Keratinocyte (primary cell): ENCODE measurements at regions not wholly inside any gene's neighbourhood (a gene's known extent, or its start where the extent isn't known, plus 50 kb on each side); places are given as distances from the start of the nearest gene placed in this dataset.

ENCODE experiments used
- DNase-seq: peaks from one replicate; pipeline ENCODE4 v3.0.0-alpha.2; 2011; ENCODE audit warnings: low read depth, missing footprints, low spot score
- FAIRE-seq: peaks from 2 replicates; lab custom pipeline; 2011; peaks lifted over from hg19 to GRCh38; lab: Jason Lieb, UNC
- H2AFZ ChIP-seq: 2 replicates; pipeline ENCODE4 v1.6.0; 2012; ENCODE audit warnings: low read length, control low read depth, inconsistent platforms; ENCODE audit not compliant: control insufficient read depth
- H3K27ac ChIP-seq: 2 replicates; pipeline ENCODE4 v1.5.1; 2011; ENCODE audit warnings: low read length; ENCODE audit not compliant: control insufficient read depth, insufficient read depth
- H3K27me3 ChIP-seq: 3 replicates; pipeline ENCODE4 v1.6.0; 2011; ENCODE audit warnings: low read length; ENCODE audit not compliant: control insufficient read depth, insufficient read depth; ENCODE audit errors: extremely low read depth
- H3K36me3 ChIP-seq, 2 experiments: 2 replicates in 1 of 2; 3 replicates in 1 of 2; pipeline ENCODE4 v1.5.1; 2011; ENCODE audit warnings: low read length in 2 of 2, mild to moderate bottlenecking in 1 of 2; ENCODE audit not compliant: control insufficient read depth in 2 of 2, insufficient read depth in 2 of 2; ENCODE audit errors: extremely low read depth in 1 of 2
- H3K4me1 ChIP-seq: 3 replicates; pipeline ENCODE4 v1.5.1; 2011; ENCODE audit warnings: low read length; ENCODE audit not compliant: control insufficient read depth, insufficient read depth; ENCODE audit errors: extremely low read depth
- H3K4me2 ChIP-seq: 3 replicates; pipeline ENCODE4 v1.6.0; 2011; ENCODE audit warnings: low read depth, low read length; ENCODE audit not compliant: control insufficient read depth, insufficient read depth; ENCODE audit errors: extremely low read depth
- H3K4me3 ChIP-seq, 3 experiments: fragments of 200-600 bp in 1 of 3; sonication (generic) in 1 of 3; 2 replicates in 2 of 3; 3 replicates in 1 of 3; pipeline ENCODE4 v1.5.1; 2011 to 2016; ENCODE audit warnings: low read length in 3 of 3, mild to moderate bottlenecking in 3 of 3, control low read depth in 2 of 3, inconsistent platforms in 1 of 3, low read depth in 1 of 3, mixed read lengths in 1 of 3, mixed run types in 1 of 3, moderate library complexity in 1 of 3; ENCODE audit not compliant: control insufficient read depth in 2 of 3, insufficient read depth in 2 of 3; ENCODE audit errors: extremely low read depth in 1 of 3
- H3K79me2 ChIP-seq: 2 replicates; pipeline ENCODE4 v1.6.0; 2012; ENCODE audit warnings: low read length; ENCODE audit not compliant: control insufficient read depth, insufficient read depth
- H3K9ac ChIP-seq: 3 replicates; pipeline ENCODE4 v1.6.0; 2011; ENCODE audit warnings: low read length; ENCODE audit not compliant: control insufficient read depth, insufficient read depth; ENCODE audit errors: extremely low read depth
- H3K9me1 ChIP-seq: 3 replicates; pipeline ENCODE4 v1.6.0; 2011; ENCODE audit warnings: low read length; ENCODE audit not compliant: control insufficient read depth, insufficient read depth; ENCODE audit errors: extremely low read depth
- H3K9me3 ChIP-seq: 2 replicates; pipeline ENCODE4 v1.5.1; 2012; ENCODE audit warnings: low read depth, low read length; ENCODE audit not compliant: control insufficient read depth
- H4K20me1 ChIP-seq: 3 replicates; pipeline ENCODE4 v1.6.0; 2011; ENCODE audit warnings: low read length; ENCODE audit not compliant: control insufficient read depth, insufficient read depth; ENCODE audit errors: extremely low read depth
- EZH2 ChIP-seq: IDR thresholded peaks from one replicate; pipeline ENCODE4 v1.6.1; 2012; ENCODE audit warnings: inconsistent platforms, mild to moderate bottlenecking, low read length, moderate library complexity
- dilution Hi-C: fragments of 300-500 bp; cut with MboI; formaldehyde crosslinking; loops from one replicate; pipeline ENCODE4 v1.7.0; 2020; ENCODE audit warnings: low sequenced_read_pairs; ENCODE audit not compliant: extremely low pct_ligation_motif_present
- TF ChIP-seq, protein P1 (sequence below), 3 experiments: IDR thresholded peaks in 1 of 3; conservative IDR thresholded peaks in 1 of 3; optimal IDR thresholded peaks in 1 of 3; 2 replicates in 2 of 3; 3 replicates in 1 of 3; pipeline versions ENCODE3 to v1.5.1; 2011; ENCODE audit warnings: low read length in 3 of 3, mild to moderate bottlenecking in 3 of 3, moderate library complexity in 2 of 3, control low read depth in 1 of 3, inconsistent platforms in 1 of 3; ENCODE audit not compliant: insufficient read depth in 2 of 3; ENCODE audit errors: extremely low read depth in 1 of 3

DNA sequence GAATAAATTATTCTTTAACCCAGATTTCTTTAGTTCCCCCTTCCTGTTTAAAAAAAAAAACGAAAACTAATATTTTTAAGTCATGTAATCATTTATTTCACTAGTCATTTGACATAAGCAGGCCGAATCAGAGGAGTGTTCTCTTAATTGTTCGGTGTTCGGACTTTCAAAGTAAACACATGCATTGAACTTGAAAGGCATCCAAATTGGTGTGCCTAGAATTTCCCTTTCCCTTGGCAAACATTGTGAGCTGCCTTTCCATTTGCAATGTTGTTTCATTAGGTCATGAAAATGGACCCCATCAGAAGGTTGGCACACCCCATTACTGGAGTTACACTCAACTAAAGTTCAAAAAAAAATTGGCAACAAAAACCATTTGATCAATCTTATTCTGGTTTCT lies 283.0 kb upstream of the MARCKS start:
- no peak overlapping the region for H2AFZ ChIP-seq
- H3K4me1 ChIP-seq, result no peaks in the 10 kb centered on the region
- dilution Hi-C loops, result no loop called here
- H3K79me2 ChIP-seq, result no peaks in the 10 kb centered on the region
- FAIRE-seq (no peak), DNase-seq (no peak)
- no peaks in the 10 kb centered on the region for H3K27me3 ChIP-seq
- no peaks in the 10 kb centered on the region for H3K9me1 ChIP-seq
- H3K36me3 ChIP-seq, result no peaks in the 10 kb centered on the region
- no peaks in the 10 kb centered on the region for H4K20me1 ChIP-seq
- no peak overlapping the region for H3K9ac ChIP-seq
- H3K9me3 ChIP-seq, result peaks cover 3% of the 10 kb centered on the region
- H3K27ac ChIP-seq, result no peak overlapping the region
- TF ChIP-seq, protein P1, sequence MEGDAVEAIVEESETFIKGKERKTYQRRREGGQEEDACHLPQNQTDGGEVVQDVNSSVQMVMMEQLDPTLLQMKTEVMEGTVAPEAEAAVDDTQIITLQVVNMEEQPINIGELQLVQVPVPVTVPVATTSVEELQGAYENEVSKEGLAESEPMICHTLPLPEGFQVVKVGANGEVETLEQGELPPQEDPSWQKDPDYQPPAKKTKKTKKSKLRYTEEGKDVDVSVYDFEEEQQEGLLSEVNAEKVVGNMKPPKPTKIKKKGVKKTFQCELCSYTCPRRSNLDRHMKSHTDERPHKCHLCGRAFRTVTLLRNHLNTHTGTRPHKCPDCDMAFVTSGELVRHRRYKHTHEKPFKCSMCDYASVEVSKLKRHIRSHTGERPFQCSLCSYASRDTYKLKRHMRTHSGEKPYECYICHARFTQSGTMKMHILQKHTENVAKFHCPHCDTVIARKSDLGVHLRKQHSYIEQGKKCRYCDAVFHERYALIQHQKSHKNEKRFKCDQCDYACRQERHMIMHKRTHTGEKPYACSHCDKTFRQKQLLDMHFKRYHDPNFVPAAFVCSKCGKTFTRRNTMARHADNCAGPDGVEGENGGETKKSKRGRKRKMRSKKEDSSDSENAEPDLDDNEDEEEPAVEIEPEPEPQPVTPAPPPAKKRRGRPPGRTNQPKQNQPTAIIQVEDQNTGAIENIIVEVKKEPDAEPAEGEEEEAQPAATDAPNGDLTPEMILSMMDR (optimal IDR thresholded peaks at IDR 0.05 in 1 of 3, IDR thresholded peaks at IDR 0.05 in 1 of 3, conservative IDR thresholded peaks at IDR 0.05 in 1 of 3; ENCODE audit: extremely low read depth in 1 of 3, insufficient read depth in 2 of 3, low read length in 3 of 3), result no peak
- TF ChIP-seq EZH2, result no peak
- H3K4me2 ChIP-seq, result no peak overlapping the region
- no peak overlapping the region for H3K4me3 ChIP-seq

DNA sequence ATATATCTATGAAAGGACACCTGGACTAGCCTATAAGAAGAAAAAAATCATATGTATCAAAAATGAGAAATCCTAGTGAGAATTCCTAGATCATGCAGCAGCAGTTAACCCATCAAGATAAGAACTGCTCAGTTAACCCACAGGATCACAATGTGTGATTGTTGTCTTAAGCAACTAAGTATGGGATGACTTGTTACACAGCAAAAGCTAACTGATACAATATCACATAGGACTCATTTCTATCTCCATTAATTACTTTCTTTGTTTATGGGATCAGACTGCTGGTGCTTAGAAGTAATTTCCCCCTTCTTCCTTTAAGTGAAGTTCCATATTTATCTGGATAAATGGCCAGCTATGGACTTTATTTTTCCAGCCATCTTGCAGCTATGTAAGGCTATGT lies 280.8 kb upstream of the MARCKS start:
- Histone ChIP-seq H3K9ac (no peak overlapping the region), H3K9me3 (peaks cover 3% of the 10 kb centered on the region), H3K4me2 (no peak overlapping the region), H3K9me1 (no peaks in the 10 kb centered on the region), H3K27me3 (no peaks in the 10 kb centered on the region), H3K4me1 (no peaks in the 10 kb centered on the region), H3K79me2 (no peaks in the 10 kb centered on the region), H3K27ac (no peak overlapping the region), H4K20me1 (no peaks in the 10 kb centered on the region), H3K4me3 (no peak overlapping the region), H2AFZ (no peak overlapping the region), H3K36me3 (no peaks in the 10 kb centered on the region)
- DNase-seq (no peak), FAIRE-seq (no peak)
- dilution Hi-C loops, result no loop called here
- TF ChIP-seq, protein P1 (optimal IDR thresholded peaks at IDR 0.05 in 1 of 3, IDR thresholded peaks at IDR 0.05 in 1 of 3, conservative IDR thresholded peaks at IDR 0.05 in 1 of 3; ENCODE audit: extremely low read depth in 1 of 3, insufficient read depth in 2 of 3, low read length in 3 of 3), result no peak
- TF ChIP-seq EZH2, result no peak
